ENCODE measurements at regions not wholly inside any gene's neighbourhood (a gene's known extent, or its start where the extent isn't known, plus 50 kb on each side); places are given as distances from the start of the nearest gene placed in this dataset.

DNA sequence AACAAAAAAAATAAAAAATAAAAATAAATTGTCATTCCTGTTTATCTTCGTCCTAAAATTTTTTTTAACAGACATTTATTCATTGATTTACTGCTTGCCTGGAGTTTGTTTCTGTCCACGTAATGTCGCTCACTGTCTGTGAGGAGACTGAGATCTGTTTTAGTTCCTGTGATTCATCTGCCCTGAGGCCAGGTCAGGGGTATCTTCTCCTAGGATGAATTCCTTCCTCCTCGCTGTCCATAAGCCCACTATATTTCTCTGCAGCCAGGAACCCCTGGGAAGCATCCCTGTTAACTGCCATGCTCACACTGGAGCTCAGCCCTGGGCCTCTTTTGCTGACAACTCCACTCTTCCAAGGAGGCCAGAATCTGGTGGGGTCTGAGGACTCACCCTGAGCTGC, 682.0 kb downstream of the MTRR start:
- no peak for TF ChIP-seq EZH2phosphoT487 (IDR thresholded peaks at IDR 0.05; ENCODE audit: borderline replicate concordance)
- TF ChIP-seq, protein P1, sequence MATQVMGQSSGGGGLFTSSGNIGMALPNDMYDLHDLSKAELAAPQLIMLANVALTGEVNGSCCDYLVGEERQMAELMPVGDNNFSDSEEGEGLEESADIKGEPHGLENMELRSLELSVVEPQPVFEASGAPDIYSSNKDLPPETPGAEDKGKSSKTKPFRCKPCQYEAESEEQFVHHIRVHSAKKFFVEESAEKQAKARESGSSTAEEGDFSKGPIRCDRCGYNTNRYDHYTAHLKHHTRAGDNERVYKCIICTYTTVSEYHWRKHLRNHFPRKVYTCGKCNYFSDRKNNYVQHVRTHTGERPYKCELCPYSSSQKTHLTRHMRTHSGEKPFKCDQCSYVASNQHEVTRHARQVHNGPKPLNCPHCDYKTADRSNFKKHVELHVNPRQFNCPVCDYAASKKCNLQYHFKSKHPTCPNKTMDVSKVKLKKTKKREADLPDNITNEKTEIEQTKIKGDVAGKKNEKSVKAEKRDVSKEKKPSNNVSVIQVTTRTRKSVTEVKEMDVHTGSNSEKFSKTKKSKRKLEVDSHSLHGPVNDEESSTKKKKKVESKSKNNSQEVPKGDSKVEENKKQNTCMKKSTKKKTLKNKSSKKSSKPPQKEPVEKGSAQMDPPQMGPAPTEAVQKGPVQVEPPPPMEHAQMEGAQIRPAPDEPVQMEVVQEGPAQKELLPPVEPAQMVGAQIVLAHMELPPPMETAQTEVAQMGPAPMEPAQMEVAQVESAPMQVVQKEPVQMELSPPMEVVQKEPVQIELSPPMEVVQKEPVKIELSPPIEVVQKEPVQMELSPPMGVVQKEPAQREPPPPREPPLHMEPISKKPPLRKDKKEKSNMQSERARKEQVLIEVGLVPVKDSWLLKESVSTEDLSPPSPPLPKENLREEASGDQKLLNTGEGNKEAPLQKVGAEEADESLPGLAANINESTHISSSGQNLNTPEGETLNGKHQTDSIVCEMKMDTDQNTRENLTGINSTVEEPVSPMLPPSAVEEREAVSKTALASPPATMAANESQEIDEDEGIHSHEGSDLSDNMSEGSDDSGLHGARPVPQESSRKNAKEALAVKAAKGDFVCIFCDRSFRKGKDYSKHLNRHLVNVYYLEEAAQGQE (IDR thresholded peaks at IDR 0.05; ENCODE audit: low read depth): no peak
- TF ChIP-seq RAD21 (IDR thresholded peaks at IDR 0.05; ENCODE audit: low read depth): no peak
- TF ChIP-seq, protein P2, sequence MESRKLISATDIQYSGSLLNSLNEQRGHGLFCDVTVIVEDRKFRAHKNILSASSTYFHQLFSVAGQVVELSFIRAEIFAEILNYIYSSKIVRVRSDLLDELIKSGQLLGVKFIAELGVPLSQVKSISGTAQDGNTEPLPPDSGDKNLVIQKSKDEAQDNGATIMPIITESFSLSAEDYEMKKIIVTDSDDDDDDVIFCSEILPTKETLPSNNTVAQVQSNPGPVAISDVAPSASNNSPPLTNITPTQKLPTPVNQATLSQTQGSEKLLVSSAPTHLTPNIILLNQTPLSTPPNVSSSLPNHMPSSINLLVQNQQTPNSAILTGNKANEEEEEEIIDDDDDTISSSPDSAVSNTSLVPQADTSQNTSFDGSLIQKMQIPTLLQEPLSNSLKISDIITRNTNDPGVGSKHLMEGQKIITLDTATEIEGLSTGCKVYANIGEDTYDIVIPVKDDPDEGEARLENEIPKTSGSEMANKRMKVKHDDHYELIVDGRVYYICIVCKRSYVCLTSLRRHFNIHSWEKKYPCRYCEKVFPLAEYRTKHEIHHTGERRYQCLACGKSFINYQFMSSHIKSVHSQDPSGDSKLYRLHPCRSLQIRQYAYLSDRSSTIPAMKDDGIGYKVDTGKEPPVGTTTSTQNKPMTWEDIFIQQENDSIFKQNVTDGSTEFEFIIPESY (IDR thresholded peaks at IDR 0.05; ENCODE audit: extremely low read depth, insufficient replicate concordance, low read length): no peak
- no peak for TF ChIP-seq POLR2A (IDR thresholded peaks at IDR 0.05; ENCODE audit: borderline replicate concordance, extremely low read depth, insufficient read depth, insufficient read length)
- TF ChIP-seq, protein P3, sequence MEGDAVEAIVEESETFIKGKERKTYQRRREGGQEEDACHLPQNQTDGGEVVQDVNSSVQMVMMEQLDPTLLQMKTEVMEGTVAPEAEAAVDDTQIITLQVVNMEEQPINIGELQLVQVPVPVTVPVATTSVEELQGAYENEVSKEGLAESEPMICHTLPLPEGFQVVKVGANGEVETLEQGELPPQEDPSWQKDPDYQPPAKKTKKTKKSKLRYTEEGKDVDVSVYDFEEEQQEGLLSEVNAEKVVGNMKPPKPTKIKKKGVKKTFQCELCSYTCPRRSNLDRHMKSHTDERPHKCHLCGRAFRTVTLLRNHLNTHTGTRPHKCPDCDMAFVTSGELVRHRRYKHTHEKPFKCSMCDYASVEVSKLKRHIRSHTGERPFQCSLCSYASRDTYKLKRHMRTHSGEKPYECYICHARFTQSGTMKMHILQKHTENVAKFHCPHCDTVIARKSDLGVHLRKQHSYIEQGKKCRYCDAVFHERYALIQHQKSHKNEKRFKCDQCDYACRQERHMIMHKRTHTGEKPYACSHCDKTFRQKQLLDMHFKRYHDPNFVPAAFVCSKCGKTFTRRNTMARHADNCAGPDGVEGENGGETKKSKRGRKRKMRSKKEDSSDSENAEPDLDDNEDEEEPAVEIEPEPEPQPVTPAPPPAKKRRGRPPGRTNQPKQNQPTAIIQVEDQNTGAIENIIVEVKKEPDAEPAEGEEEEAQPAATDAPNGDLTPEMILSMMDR (IDR thresholded peaks at IDR 0.05 in 2 of 3, conservative IDR thresholded peaks at IDR 0.05 in 1 of 3; ENCODE audit: borderline replicate concordance in 1 of 3, insufficient read depth in 1 of 3, low read depth in 2 of 3, low read length in 2 of 3): no peak
- TF ChIP-seq SP1 (IDR thresholded peaks at IDR 0.05; ENCODE audit: low read depth): no peak
- no peak for TF ChIP-seq TCF7L2 (IDR thresholded peaks at IDR 0.05; ENCODE audit: borderline replicate concordance, extremely low read depth, insufficient read depth, insufficient read length)
- TF ChIP-seq, protein P4, sequence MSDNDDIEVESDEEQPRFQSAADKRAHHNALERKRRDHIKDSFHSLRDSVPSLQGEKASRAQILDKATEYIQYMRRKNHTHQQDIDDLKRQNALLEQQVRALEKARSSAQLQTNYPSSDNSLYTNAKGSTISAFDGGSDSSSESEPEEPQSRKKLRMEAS (IDR thresholded peaks at IDR 0.05): no peak
- no peak for TF ChIP-seq POLR2AphosphoS5 (IDR thresholded peaks at IDR 0.05; ENCODE audit: low read depth, low read length)
- no peak for TF ChIP-seq EZH2 (IDR thresholded peaks at IDR 0.05)
- TF ChIP-seq YY1 (IDR thresholded peaks at IDR 0.05; ENCODE audit: extremely low read depth, insufficient replicate concordance, low read depth, low read length): no peak
- no peak for TF ChIP-seq JUND (IDR thresholded peaks at IDR 0.05)
- TF ChIP-seq ZFX (IDR thresholded peaks at IDR 0.05): no peak
